ENCODE measurements at regions not wholly inside any gene's neighbourhood (a gene's known extent, or its start where the extent isn't known, plus 50 kb on each side); places are given as distances from the start of the nearest gene placed in this dataset.

GRCh38 chr1:221873673-221874072 lies 131.8 kb upstream of the DUSP10 start:
- no peak overlapping the region for H3K9ac ChIP-seq (ENCODE audit: low read length)
- H3K4me3 ChIP-seq (replicated peaks in 1 of 2; ENCODE audit: low read depth in 1 of 2, low read length in 2 of 2): no peak overlapping the region
- no peak overlapping the region for H3K4me2 ChIP-seq (ENCODE audit: low read length)
- no peak for DNase-seq (ENCODE audit: low read depth, low spot score)
- peaks cover 0 to 6% of the 10 kb centered on the region in 2 experiments; a peak in 2 of 4 replicates for H3K4me1 ChIP-seq (ENCODE audit: control insufficient read depth in 1 of 2, insufficient read depth in 2 of 2, low read length in 2 of 2)
- no peak overlapping the region for H2AFZ ChIP-seq (ENCODE audit: low read depth, low read length, poor library complexity, severe bottlenecking)
- no peaks in the 10 kb centered on the region for H3K36me3 ChIP-seq (ENCODE audit: control insufficient read depth in 1 of 2, insufficient read depth in 2 of 2, low read length in 2 of 2)
- RAD21 ChIA-PET (ENCODE audit: low non-redundant PET in 1 of 2, low total read pairs in 2 of 2, uncharacterized antibody in 2 of 2, unreplicated experiment in 2 of 2): no interaction called here
- no peaks in the 10 kb centered on the region for H3K79me2 ChIP-seq (ENCODE audit: insufficient read depth, low read length)
- no peaks in the 10 kb centered on the region for H3K27me3 ChIP-seq (ENCODE audit: insufficient read depth, low read length)
- TF ChIP-seq CBX3 (IDR thresholded peaks at IDR 0.05; ENCODE audit: low read depth) (no peak), ELF1 (IDR thresholded peaks at IDR 0.05; ENCODE audit: borderline replicate concordance, low read depth) (no peak), ATF3 (IDR thresholded peaks at IDR 0.05) (no peak), POLR2AphosphoS5 (IDR thresholded peaks at IDR 0.05; ENCODE audit: low read depth, low read length) (no peak), SRF (IDR thresholded peaks at IDR 0.05; ENCODE audit: low read depth) (no peak), ZFX (IDR thresholded peaks at IDR 0.05) (no peak), SP1 (IDR thresholded peaks at IDR 0.05; ENCODE audit: low read depth) (no peak), RAD21 (IDR thresholded peaks at IDR 0.05; ENCODE audit: low read depth) (no peak), TCF7L2 (IDR thresholded peaks at IDR 0.05; ENCODE audit: borderline replicate concordance, extremely low read depth, insufficient read depth, insufficient read length) (no peak), FOSL1 (IDR thresholded peaks at IDR 0.05; ENCODE audit: low read depth) (no peak), YY1 (IDR thresholded peaks at IDR 0.05; ENCODE audit: extremely low read depth, insufficient replicate concordance, low read depth, low read length) (no peak), POLR2A (IDR thresholded peaks at IDR 0.05; ENCODE audit: borderline replicate concordance, extremely low read depth, insufficient read depth, insufficient read length) (no peak)
- TF ChIP-seq, protein P1, sequence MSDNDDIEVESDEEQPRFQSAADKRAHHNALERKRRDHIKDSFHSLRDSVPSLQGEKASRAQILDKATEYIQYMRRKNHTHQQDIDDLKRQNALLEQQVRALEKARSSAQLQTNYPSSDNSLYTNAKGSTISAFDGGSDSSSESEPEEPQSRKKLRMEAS (IDR thresholded peaks at IDR 0.05): no peak
- TF ChIP-seq, protein P2, sequence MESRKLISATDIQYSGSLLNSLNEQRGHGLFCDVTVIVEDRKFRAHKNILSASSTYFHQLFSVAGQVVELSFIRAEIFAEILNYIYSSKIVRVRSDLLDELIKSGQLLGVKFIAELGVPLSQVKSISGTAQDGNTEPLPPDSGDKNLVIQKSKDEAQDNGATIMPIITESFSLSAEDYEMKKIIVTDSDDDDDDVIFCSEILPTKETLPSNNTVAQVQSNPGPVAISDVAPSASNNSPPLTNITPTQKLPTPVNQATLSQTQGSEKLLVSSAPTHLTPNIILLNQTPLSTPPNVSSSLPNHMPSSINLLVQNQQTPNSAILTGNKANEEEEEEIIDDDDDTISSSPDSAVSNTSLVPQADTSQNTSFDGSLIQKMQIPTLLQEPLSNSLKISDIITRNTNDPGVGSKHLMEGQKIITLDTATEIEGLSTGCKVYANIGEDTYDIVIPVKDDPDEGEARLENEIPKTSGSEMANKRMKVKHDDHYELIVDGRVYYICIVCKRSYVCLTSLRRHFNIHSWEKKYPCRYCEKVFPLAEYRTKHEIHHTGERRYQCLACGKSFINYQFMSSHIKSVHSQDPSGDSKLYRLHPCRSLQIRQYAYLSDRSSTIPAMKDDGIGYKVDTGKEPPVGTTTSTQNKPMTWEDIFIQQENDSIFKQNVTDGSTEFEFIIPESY (IDR thresholded peaks at IDR 0.05; ENCODE audit: extremely low read depth, insufficient replicate concordance, low read length): no peak
- POLR2A ChIA-PET: no interaction called here
- intact Hi-C loops (cut with micrococcal nuclease): no loop called here
- no peaks in the 10 kb centered on the region for H3K9me3 ChIP-seq (ENCODE audit: control insufficient read depth in 1 of 2, insufficient read depth in 1 of 2, low read depth in 1 of 2, low read length in 2 of 2)
- no peaks in the 10 kb centered on the region for H4K20me1 ChIP-seq (ENCODE audit: insufficient read depth)
- no peak overlapping the region for H3K27ac ChIP-seq (ENCODE audit: low read depth, low read length)
- H3K9me2 ChIP-seq (ENCODE audit: insufficient read depth): no peaks in the 10 kb centered on the region
- ATAC-seq: no peak
- BruUV-seq (replicated peaks): no TSS peak
- CTCF ChIA-PET: no interaction called here

Data from HCT116 (cell line).